Lung (tissue), 11 donors: ENCODE measurements at regions not wholly inside any gene's neighbourhood (a gene's known extent, or its start where the extent isn't known, plus 50 kb on each side); places are given as distances from the start of the nearest gene placed in this dataset.

ENCODE experiments used
- ATAC-seq: fragments of 200-7000 bp; cut with Tn5 transposase; one replicate; pipeline ENCODE4 v1.9.1; 2020; ENCODE audit warnings: moderate number of reproducible peaks; ENCODE audit not compliant: insufficient read depth, low FRiP score
- DNase-seq, 3 donors: peaks; one replicate each; pipeline ENCODE4 v3.0.0-alpha.2; 2013 to 2017
- H3K27ac ChIP-seq, 2 donors: one replicate each; pipeline ENCODE4 v1.5.1; 2013; ENCODE audit warnings: mild to moderate bottlenecking in 2 of 2, moderate library complexity in 2 of 2, control low read depth in 1 of 2, inconsistent platforms in 1 of 2, low read depth in 1 of 2, low read length in 1 of 2
- H3K27me3 ChIP-seq, 3 donors: one replicate each; pipeline ENCODE4 v1.5.1; 2013; ENCODE audit warnings: low read length in 2 of 3; ENCODE audit not compliant: control insufficient read depth in 3 of 3, insufficient read depth in 3 of 3
- H3K36me3 ChIP-seq, 4 donors: one replicate each; pipeline ENCODE4 v1.5.1; 2013; ENCODE audit warnings: low read length in 4 of 4, mild to moderate bottlenecking in 1 of 4, moderate library complexity in 1 of 4; ENCODE audit not compliant: control insufficient read depth in 4 of 4, insufficient read depth in 4 of 4
- H3K4me1 ChIP-seq, 5 donors: one replicate each; pipeline ENCODE4 v1.5.1; 2013; ENCODE audit warnings: low read length in 5 of 5, mild to moderate bottlenecking in 2 of 5, moderate library complexity in 1 of 5; ENCODE audit not compliant: control insufficient read depth in 5 of 5, insufficient read depth in 5 of 5
- H3K4me3 ChIP-seq: one replicate; pipeline ENCODE4 v1.5.1; 2013; ENCODE audit warnings: mild to moderate bottlenecking, control low read depth, moderate library complexity
- H3K9ac ChIP-seq, 2 donors: one replicate each; pipeline ENCODE4 v1.5.1; 2013; ENCODE audit warnings: low read length in 2 of 2, control low read depth in 1 of 2; ENCODE audit not compliant: insufficient read depth in 1 of 2
- H3K9me3 ChIP-seq, 4 donors: one replicate each; pipeline ENCODE4 v1.5.1; 2013; ENCODE audit warnings: low read length in 3 of 4, mild to moderate bottlenecking in 1 of 4, moderate library complexity in 1 of 4; ENCODE audit not compliant: control insufficient read depth in 4 of 4, insufficient read depth in 3 of 4
- CTCF ChIP-seq: IDR thresholded peaks from 2 replicates; pipeline ENCODE4 v1.5.1; 2012; ENCODE audit warnings: mild to moderate bottlenecking; ENCODE audit errors: control extremely low read depth, extremely low read depth
- WGBS, 2 donors: extraction: QIAGEN DNeasy Blood & Tissue Kit; methylation state at CpG; one replicate each; pipeline ENCODE4 v1.1.7; 2013; 5-methylcytosine and 5-hydroxymethylcytosine counted together
- donor health status: control.
- donor health status: control.
- donor health status: Bipolar disorder and iron deficiency.
- donor health status: healthy.
- donor health status: DM: yes; HTN: yes; CAD: no.

GRCh38 chr2:54377901-54378493 lies 78.1 kb upstream of the SPTBN1 start:
- WGBS, 2 donors = 92% methylated on average over 10 of the region's 10 CpGs
- Histone ChIP-seq H3K27ac (no peak overlapping the region), H3K9ac (no peak overlapping the region), H3K4me3 (no peak overlapping the region), H3K36me3 (no peaks in the 10 kb centered on the region), H3K27me3 (no peaks in the 10 kb centered on the region), H3K9me3 (no peaks in the 10 kb centered on the region), H3K4me1 (peaks cover 2 to 10% (median 4%) of the 10 kb centered on the region in 5 donors)
- no peak for TF ChIP-seq CTCF
- DNase-seq = no peak
- no peak for ATAC-seq

GRCh38 chr2:54380670-54381069 lies 75.5 kb upstream of the SPTBN1 start:
- Histone ChIP-seq H3K4me3 (no peak overlapping the region), H3K36me3 (no peaks in the 10 kb centered on the region), H3K9ac (no peak overlapping the region), H3K27ac (no peak overlapping the region), H3K9me3 (no peaks in the 10 kb centered on the region), H3K27me3 (no peaks in the 10 kb centered on the region), H3K4me1 (peaks cover 0 to 10% (median 4%) of the 10 kb centered on the region in 5 donors)
- ATAC-seq (no peak), DNase-seq (no peak)
- TF ChIP-seq CTCF = no peak
- 93% methylated on average over 8 of the region's 8 CpGs for WGBS, 2 donors

GRCh38 chr2:54381293-54381692 lies 74.8 kb upstream of the SPTBN1 start:
- Histone ChIP-seq H3K4me3 (no peak overlapping the region), H3K27me3 (no peaks in the 10 kb centered on the region), H3K9me3 (no peaks in the 10 kb centered on the region), H3K4me1 (peaks cover 0 to 10% (median 5%) of the 10 kb centered on the region in 5 donors), H3K36me3 (no peaks in the 10 kb centered on the region), H3K9ac (no peak overlapping the region), H3K27ac (no peak overlapping the region)
- WGBS, 2 donors = 88 to 95% methylated on average over 5 of the region's 5 CpGs
- no peak for TF ChIP-seq CTCF
- ATAC-seq (no peak), DNase-seq (no peak)

- Histone ChIP-seq H3K27ac (no peak overlapping the region), H3K9ac (no peak overlapping the region), H3K4me1 (peaks cover 3 to 17% (median 8%) of the 10 kb centered on the region in 5 donors), H3K36me3 (no peaks in the 10 kb centered on the region), H3K27me3 (no peaks in the 10 kb centered on the region), H3K4me3 (no peak overlapping the region), H3K9me3 (no peaks in the 10 kb centered on the region)
- 96 to 98% methylated on average over 4 of the region's 4 CpGs for WGBS, 2 donors
- no peak for TF ChIP-seq CTCF
- no peak for DNase-seq
- no peak for ATAC-seq
These were observed 73.5 kb upstream of the SPTBN1 start for GRCh38 chr2:54382601-54383000.
